T-helper 2 cell treated with Interferon-gamma antibody and Interleukin-4, amounts not matched to agents 5 μg/mL and 100 μg/mL, for 36 hours (primary cell): ENCODE measurements at regions not wholly inside any gene's neighbourhood (a gene's known extent, or its start where the extent isn't known, plus 50 kb on each side); places are given as distances from the start of the nearest gene placed in this dataset.

ENCODE experiments used
- DNase-seq: peaks from one replicate; pipeline ENCODE4 v3.0.0; 2021; ENCODE audit warnings: low spot score
- H3K27ac Mint-ChIP-seq: one replicate; pipeline ENCODE4 v1.8.0; 2021; ENCODE audit warnings: mild to moderate bottlenecking, mixed read lengths
- H3K27me3 Mint-ChIP-seq: one replicate; pipeline ENCODE4 v1.8.0; 2021; ENCODE audit warnings: low read depth, mixed read lengths
- H3K36me3 Mint-ChIP-seq: one replicate; pipeline ENCODE4 v1.8.0; 2021; ENCODE audit warnings: low read depth, mixed read lengths
- H3K4me1 Mint-ChIP-seq: one replicate; pipeline ENCODE4 v1.8.0; 2021; ENCODE audit warnings: low read depth, mixed read lengths
- H3K4me3 Mint-ChIP-seq: one replicate; pipeline ENCODE4 v1.8.0; 2022; ENCODE audit warnings: mild to moderate bottlenecking, moderate library complexity, mixed read lengths
- H3K9me3 Mint-ChIP-seq: one replicate; pipeline ENCODE4 v1.8.0; 2021; ENCODE audit warnings: mixed read lengths

- no peak overlapping the region for H3K4me3 Mint-ChIP-seq
- H3K27me3 Mint-ChIP-seq = no peaks in the 10 kb centered on the region
- no peak overlapping the region for H3K27ac Mint-ChIP-seq
- H3K36me3 Mint-ChIP-seq = no peaks in the 10 kb centered on the region
- no peak for DNase-seq
- H3K9me3 Mint-ChIP-seq = no peaks in the 10 kb centered on the region
- peaks cover 1% of the 10 kb centered on the region for H3K4me1 Mint-ChIP-seq
Observed at GRCh38 chr1:88056881-88057280, 627.2 kb upstream of the PKN2 start.

- Mint-ChIP-seq H3K4me1 (peaks cover 1% of the 10 kb centered on the region), H3K27me3 (no peaks in the 10 kb centered on the region), H3K4me3 (no peak overlapping the region), H3K9me3 (no peaks in the 10 kb centered on the region), H3K27ac (no peak overlapping the region), H3K36me3 (no peaks in the 10 kb centered on the region)
- DNase-seq = no peak
Observed at GRCh38 chr1:88058205-88058604, 625.9 kb upstream of the PKN2 start.

GRCh38 chr1:88060112-88060673 is 623.9 kb upstream of the PKN2 start:
- no peak for DNase-seq
- no peaks in the 10 kb centered on the region for H3K9me3 Mint-ChIP-seq
- no peaks in the 10 kb centered on the region for H3K27me3 Mint-ChIP-seq
- peaks cover 1% of the 10 kb centered on the region for H3K4me1 Mint-ChIP-seq
- no peak overlapping the region for H3K4me3 Mint-ChIP-seq
- H3K36me3 Mint-ChIP-seq = no peaks in the 10 kb centered on the region
- no peak overlapping the region for H3K27ac Mint-ChIP-seq

- no peaks in the 10 kb centered on the region for H3K36me3 Mint-ChIP-seq
- H3K9me3 Mint-ChIP-seq = no peaks in the 10 kb centered on the region
- H3K27ac Mint-ChIP-seq = no peak overlapping the region
- peaks cover 1% of the 10 kb centered on the region for H3K4me1 Mint-ChIP-seq
- no peak for DNase-seq
- no peak overlapping the region for H3K4me3 Mint-ChIP-seq
- H3K27me3 Mint-ChIP-seq = no peaks in the 10 kb centered on the region
Observed at GRCh38 chr1:88060750-88061491, 623.2 kb upstream of the PKN2 start.

DNA sequence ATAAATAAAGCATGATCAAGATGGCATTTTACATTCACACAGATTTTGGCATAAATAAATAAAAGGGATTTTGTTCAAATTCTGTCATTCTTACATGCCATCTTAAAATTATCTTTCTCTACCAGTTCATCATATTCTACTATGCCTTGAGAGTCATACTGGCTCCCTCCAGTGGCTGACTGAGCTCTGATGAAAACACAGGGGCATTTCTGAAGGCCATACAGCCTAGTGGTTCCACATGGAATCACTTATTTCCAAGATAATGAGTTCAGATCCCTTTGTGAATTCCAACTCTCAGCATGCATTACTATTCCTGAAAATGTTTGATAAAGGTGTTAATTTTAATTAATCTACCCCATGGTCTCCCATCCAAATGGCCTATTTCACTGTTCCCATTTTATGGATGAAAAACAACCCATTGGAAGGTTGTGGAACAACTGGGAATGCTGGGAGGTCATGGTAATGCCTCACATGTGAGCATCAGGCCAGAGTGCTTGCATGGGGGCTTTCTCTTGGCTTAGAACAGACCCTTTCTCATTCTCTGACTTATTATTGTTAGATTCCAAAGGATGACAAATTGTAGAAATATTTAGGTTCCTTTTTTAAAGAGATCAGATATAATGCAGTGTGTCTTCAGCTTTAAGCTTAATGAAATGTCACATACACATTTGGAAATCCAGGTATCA is 622.4 kb upstream of the PKN2 start:
- DNase-seq = no peak
- peaks cover 1% of the 10 kb centered on the region for H3K4me1 Mint-ChIP-seq
- H3K9me3 Mint-ChIP-seq = no peaks in the 10 kb centered on the region
- no peaks in the 10 kb centered on the region for H3K36me3 Mint-ChIP-seq
- no peak overlapping the region for H3K4me3 Mint-ChIP-seq
- no peaks in the 10 kb centered on the region for H3K27me3 Mint-ChIP-seq
- no peak overlapping the region for H3K27ac Mint-ChIP-seq

GRCh38 chr1:88062650-88063153 is 621.4 kb upstream of the PKN2 start:
- Mint-ChIP-seq H3K4me1 (peaks cover 1% of the 10 kb centered on the region), H3K27ac (no peak overlapping the region), H3K36me3 (no peaks in the 10 kb centered on the region), H3K27me3 (no peaks in the 10 kb centered on the region), H3K4me3 (no peak overlapping the region), H3K9me3 (no peaks in the 10 kb centered on the region)
- DNase-seq = no peak

DNA sequence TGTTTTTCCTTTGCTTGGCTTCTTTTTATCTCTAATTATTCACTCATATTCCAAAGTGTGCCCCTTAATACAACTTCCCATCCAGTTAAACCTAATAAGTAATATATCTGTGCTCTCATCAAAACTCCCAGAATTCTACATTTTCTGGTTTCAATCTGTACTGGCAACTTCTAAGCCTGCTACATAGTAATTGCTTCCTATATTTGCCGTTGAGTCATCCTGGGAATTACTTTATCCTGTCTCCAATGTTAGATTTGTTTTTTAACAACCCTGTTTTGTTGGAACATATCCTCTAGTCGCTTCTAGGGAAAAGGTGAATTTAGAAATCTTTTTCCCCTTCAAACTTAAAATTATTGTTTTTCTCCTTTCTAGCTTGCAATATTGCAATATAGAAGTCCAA is 620.5 kb upstream of the PKN2 start:
- Mint-ChIP-seq H3K9me3 (no peaks in the 10 kb centered on the region), H3K36me3 (no peaks in the 10 kb centered on the region), H3K4me3 (no peak overlapping the region), H3K4me1 (peaks cover 1% of the 10 kb centered on the region), H3K27ac (no peak overlapping the region), H3K27me3 (no peaks in the 10 kb centered on the region)
- DNase-seq = no peak

DNA sequence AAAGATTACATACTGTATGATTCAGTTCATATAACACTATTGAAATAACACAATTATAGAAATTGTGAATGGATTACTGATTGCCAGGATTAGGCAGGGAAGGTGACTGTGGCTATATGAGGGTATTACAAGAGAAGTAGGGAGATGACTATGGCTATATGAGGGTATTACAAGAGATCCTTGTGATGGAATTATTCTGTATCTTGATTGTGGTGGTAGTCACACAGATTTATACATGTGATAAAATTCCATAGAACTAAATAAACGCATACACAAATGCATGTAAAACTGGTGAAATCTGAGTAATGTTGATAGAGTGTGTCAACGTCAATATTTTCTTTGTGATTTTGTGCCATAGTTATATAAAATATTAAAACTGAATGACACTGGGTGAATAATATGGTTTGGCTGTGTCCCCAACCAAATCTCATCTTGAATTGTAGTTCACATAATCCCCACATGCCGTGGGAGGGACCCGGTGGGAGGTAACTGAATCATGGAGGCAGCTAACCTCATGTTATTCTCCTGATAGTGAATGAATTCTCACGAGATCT is 615.6 kb upstream of the PKN2 start:
- H3K4me1 Mint-ChIP-seq = no peaks in the 10 kb centered on the region
- H3K9me3 Mint-ChIP-seq = no peaks in the 10 kb centered on the region
- DNase-seq = no peak
- no peaks in the 10 kb centered on the region for H3K36me3 Mint-ChIP-seq
- no peak overlapping the region for H3K27ac Mint-ChIP-seq
- H3K27me3 Mint-ChIP-seq = no peaks in the 10 kb centered on the region
- no peak overlapping the region for H3K4me3 Mint-ChIP-seq

GRCh38 chr1:88070956-88071355 is 613.1 kb upstream of the PKN2 start:
- Mint-ChIP-seq H3K27ac (no peak overlapping the region), H3K27me3 (no peaks in the 10 kb centered on the region)

DNA sequence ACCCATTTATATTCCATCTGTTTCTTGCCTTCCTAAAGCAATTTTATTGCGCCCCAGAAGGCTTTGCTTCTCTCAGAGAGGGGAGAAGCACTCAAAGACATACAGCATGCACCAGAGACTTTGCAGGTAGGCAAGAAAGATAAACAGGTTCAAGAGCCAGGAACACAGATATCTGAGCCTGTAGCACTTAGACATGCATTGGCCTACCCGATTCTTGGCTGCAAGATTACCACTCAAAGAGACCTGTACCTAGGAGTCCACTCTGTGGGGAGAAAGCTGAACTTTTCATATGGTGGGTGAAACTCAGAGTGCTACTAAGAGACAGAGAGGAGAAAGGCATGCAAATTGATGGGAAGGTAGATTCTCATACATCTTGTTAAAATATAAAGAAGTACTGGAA is 609.4 kb upstream of the PKN2 start:
- no peak for DNase-seq
- Mint-ChIP-seq H3K9me3 (no peaks in the 10 kb centered on the region), H3K27ac (no peak overlapping the region), H3K4me1 (no peaks in the 10 kb centered on the region), H3K4me3 (no peak overlapping the region), H3K27me3 (no peaks in the 10 kb centered on the region), H3K36me3 (no peaks in the 10 kb centered on the region)

More at GRCh38 chr1:88070956-88071355, 613.1 kb upstream of the PKN2 start:
- Mint-ChIP-seq H3K4me1 (no peaks in the 10 kb centered on the region), H3K9me3 (no peaks in the 10 kb centered on the region), H3K36me3 (no peaks in the 10 kb centered on the region), H3K4me3 (no peak overlapping the region)
- no peak for DNase-seq

GRCh38 chr1:88075813-88076212 is 608.3 kb upstream of the PKN2 start:
- Mint-ChIP-seq H3K27me3 (no peaks in the 10 kb centered on the region), H3K4me3 (no peak overlapping the region), H3K36me3 (no peaks in the 10 kb centered on the region), H3K4me1 (no peaks in the 10 kb centered on the region), H3K27ac (no peak overlapping the region), H3K9me3 (no peaks in the 10 kb centered on the region)
- DNase-seq = no peak

DNA sequence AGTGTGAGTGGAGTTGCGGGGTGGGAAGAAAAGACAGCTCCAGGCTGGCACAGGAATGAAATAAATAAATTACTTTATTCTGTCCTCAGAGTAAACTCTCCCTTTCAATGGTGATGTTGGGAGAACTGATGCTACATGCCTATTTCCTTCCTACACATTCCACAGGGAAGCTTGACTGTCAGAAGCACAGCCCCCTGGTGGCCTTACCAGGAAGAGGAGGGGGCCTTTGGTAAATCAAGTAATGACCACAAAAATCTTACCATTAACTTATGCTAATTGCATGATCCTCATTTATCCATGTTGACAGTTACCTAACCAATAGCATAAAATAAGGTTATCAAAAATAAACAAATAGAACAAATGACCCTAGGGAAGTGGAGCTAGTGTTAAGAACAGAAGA is 605.0 kb upstream of the PKN2 start:
- Mint-ChIP-seq H3K27me3 (no peaks in the 10 kb centered on the region), H3K36me3 (no peaks in the 10 kb centered on the region), H3K9me3 (no peaks in the 10 kb centered on the region), H3K27ac (no peak overlapping the region), H3K4me3 (no peak overlapping the region), H3K4me1 (no peaks in the 10 kb centered on the region)
- DNase-seq = no peak

DNA sequence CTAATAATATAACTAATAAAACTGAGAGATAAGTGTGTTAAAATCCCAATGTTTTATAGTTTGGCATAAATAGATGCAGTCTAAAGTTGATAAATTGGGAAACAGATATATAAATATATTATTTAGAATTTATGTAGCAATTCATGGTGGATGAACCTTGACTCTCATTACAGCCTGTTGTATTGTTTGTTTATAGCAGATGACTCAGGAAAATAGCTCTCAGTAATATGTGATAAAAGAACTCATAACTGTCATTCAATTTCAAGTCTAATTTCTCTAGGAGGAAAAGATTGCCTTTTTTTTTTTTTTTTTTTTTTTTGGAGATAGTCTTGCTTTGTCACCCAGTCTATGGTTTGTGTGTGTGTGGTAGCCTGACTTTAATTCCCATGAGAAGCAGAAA is 603.2 kb upstream of the PKN2 start:
- Mint-ChIP-seq H3K36me3 (no peaks in the 10 kb centered on the region), H3K27ac (no peak overlapping the region), H3K4me1 (no peaks in the 10 kb centered on the region), H3K9me3 (peaks cover 5% of the 10 kb centered on the region), H3K27me3 (no peaks in the 10 kb centered on the region), H3K4me3 (no peak overlapping the region)
- DNase-seq = no peak

DNA sequence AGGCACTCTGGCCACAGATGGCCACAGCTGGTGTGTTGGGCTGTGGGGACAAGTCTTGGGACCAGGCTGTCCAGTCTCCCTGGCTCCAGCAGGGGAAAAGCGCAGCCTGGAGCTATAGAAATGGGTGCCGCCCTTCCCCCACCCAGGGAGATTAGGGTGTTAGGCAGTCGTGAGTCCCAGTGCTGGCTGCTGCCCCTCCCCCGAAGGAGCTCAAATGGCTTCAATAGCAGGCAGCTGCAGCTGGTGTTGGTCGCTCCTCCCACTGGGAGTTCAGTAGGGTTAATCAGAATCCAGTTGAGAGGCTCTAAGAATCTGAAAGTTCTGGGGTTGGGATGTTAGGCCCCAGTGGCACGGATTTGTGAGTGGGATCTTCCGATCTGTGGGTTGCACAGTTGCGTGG is 595.6 kb upstream of the PKN2 start:
- Mint-ChIP-seq H3K4me3 (no peak overlapping the region), H3K9me3 (peaks cover 18% of the 10 kb centered on the region), H3K27me3 (no peaks in the 10 kb centered on the region), H3K4me1 (no peaks in the 10 kb centered on the region), H3K36me3 (no peaks in the 10 kb centered on the region), H3K27ac (no peak overlapping the region)
- DNase-seq = no peak
